OCI-LY7 (cell line): ENCODE measurements at regions not wholly inside any gene's neighbourhood (a gene's known extent, or its start where the extent isn't known, plus 50 kb on each side); places are given as distances from the start of the nearest gene placed in this dataset.

Experiments
- BruUV-seq: library from RNA; stranded (reverse); fragments of 400-500 nt; replicated peaks from 2 replicates; lab custom pipeline; 2021; lab: Mats Ljungman, UMichigan
- CTCF ChIA-PET: fragments of 300-600 bp; sonication (Branson Sonifier 250); formaldehyde crosslinking; loops from one replicate; lab custom pipeline; 2022; ENCODE audit warnings: antibody characterized with exemption; ENCODE audit not compliant: unreplicated experiment; lab: Charles Lee
- POLR2A ChIA-PET: fragments of 300-600 bp; sonication (Branson Sonifier 250); formaldehyde crosslinking; loops from one replicate; lab custom pipeline; 2022; ENCODE audit warnings: antibody characterized with exemption; lab: Charles Lee
- DNase-seq: peaks from one replicate; pipeline ENCODE4 v3.0.0-alpha.2; 2015; ENCODE audit warnings: low spot score
- H2AFZ ChIP-seq: fragments of 200-600 bp; sonication (generic), shearing (Covaris generic); 2 replicates; pipeline ENCODE4 v1.6.1; 2014; ENCODE audit warnings: mild to moderate bottlenecking, antibody characterized with exemption, low read length, moderate library complexity
- H3K27ac ChIP-seq: fragments of 200-600 bp; sonication (generic); 2 replicates; pipeline ENCODE4 v1.5.1; 2014; ENCODE audit warnings: mixed run types, low read depth, mild to moderate bottlenecking, moderate library complexity, low read length, inconsistent platforms; ENCODE audit not compliant: poor library complexity, severe bottlenecking
- H3K36me3 ChIP-seq: fragments of 200-600 bp; sonication (generic); 2 replicates; pipeline ENCODE4 v1.6.1; 2014; ENCODE audit warnings: mild to moderate bottlenecking, antibody characterized with exemption, low read length, moderate library complexity, mixed read lengths; ENCODE audit not compliant: insufficient read depth
- H3K4me1 ChIP-seq: fragments of 200-600 bp; sonication (generic); 2 replicates; pipeline ENCODE4 v1.5.1; 2014; ENCODE audit warnings: mild to moderate bottlenecking, low read length; ENCODE audit not compliant: insufficient read depth, poor library complexity, severe bottlenecking
- H3K4me2 ChIP-seq: fragments of 200-600 bp; sonication (generic); 2 replicates; pipeline ENCODE4 v1.6.1; 2014; ENCODE audit warnings: mild to moderate bottlenecking, low read length
- H3K4me3 ChIP-seq: fragments of 200-600 bp; sonication (generic); 2 replicates; pipeline ENCODE4 v1.5.1; 2014; ENCODE audit warnings: mild to moderate bottlenecking, low read depth, low read length; ENCODE audit not compliant: poor library complexity, severe bottlenecking
- H3K79me2 ChIP-seq: fragments of 200-600 bp; sonication (generic); 2 replicates; pipeline ENCODE4 v1.6.1; 2016; ENCODE audit warnings: low read depth, mild to moderate bottlenecking, low read length, moderate library complexity, mixed read lengths; ENCODE audit not compliant: insufficient read depth
- H3K9me2 ChIP-seq: fragments of 200-600 bp; sonication (generic); 2 replicates; pipeline ENCODE4 v1.6.1; 2016; ENCODE audit warnings: mild to moderate bottlenecking, low read length, mixed read lengths; ENCODE audit not compliant: insufficient read depth
- H3K9me3 ChIP-seq: fragments of 200-600 bp; sonication (generic); 2 replicates; pipeline ENCODE4 v1.6.1; 2014; ENCODE audit warnings: mild to moderate bottlenecking, mixed run types, low read length, mixed read lengths
- H4K20me1 ChIP-seq: fragments of 200-600 bp; sonication (generic); 2 replicates; pipeline ENCODE4 v1.6.1; 2014; ENCODE audit warnings: mild to moderate bottlenecking, antibody characterized with exemption, low read length, moderate library complexity, mixed read lengths; ENCODE audit not compliant: insufficient read depth
- CTCF ChIP-seq: fragments of 200-600 bp; sonication (generic); conservative IDR thresholded peaks from 2 replicates; pipeline ENCODE4 v1.5.1; 2014; ENCODE audit warnings: mild to moderate bottlenecking, antibody characterized with exemption, low read length, moderate library complexity, mixed read lengths
- EZH2phosphoT487 ChIP-seq: fragments of 200-600 bp; sonication (generic); IDR thresholded peaks from 2 replicates; pipeline ENCODE4 v1.6.1; 2018; ENCODE audit warnings: low read depth, borderline replicate concordance, mild to moderate bottlenecking, mixed run types, antibody characterized with exemption, low read length, moderate library complexity, mixed read lengths
- intact Hi-C: fragments of 100-400 bp; cut with micrococcal nuclease; formaldehyde crosslinking; loops from one replicate; pipeline ENCODE4 v1.10.0; 2022; ENCODE audit not compliant: unreplicated experiment

- Histone ChIP-seq H3K27ac (no peak overlapping the region), H3K4me2 (no peak overlapping the region), H3K36me3 (no peaks in the 10 kb centered on the region), H3K9me3 (no peaks in the 10 kb centered on the region), H3K79me2 (no peaks in the 10 kb centered on the region), H3K4me1 (no peaks in the 10 kb centered on the region), H3K4me3 (no peak overlapping the region), H2AFZ (no peak overlapping the region), H3K9me2 (no peaks in the 10 kb centered on the region), H4K20me1 (no peaks in the 10 kb centered on the region)
- no TSS peak for BruUV-seq
- CTCF ChIA-PET = no interaction called here
- POLR2A ChIA-PET = no interaction called here
- no peak for DNase-seq
- TF ChIP-seq EZH2phosphoT487 = no peak
- TF ChIP-seq CTCF = no peak
- intact Hi-C loops = no loop called here
Measured at GRCh38 chr1:4215391-4215790, 315.3 kb upstream of the C1orf174 start.

- Histone ChIP-seq H4K20me1 (no peaks in the 10 kb centered on the region), H3K4me2 (no peak overlapping the region), H3K4me3 (no peak overlapping the region), H2AFZ (no peak overlapping the region), H3K9me3 (no peaks in the 10 kb centered on the region), H3K4me1 (no peaks in the 10 kb centered on the region), H3K36me3 (no peaks in the 10 kb centered on the region), H3K9me2 (no peaks in the 10 kb centered on the region), H3K79me2 (no peaks in the 10 kb centered on the region), H3K27ac (no peak overlapping the region)
- no TSS peak for BruUV-seq
- ChIA-PET POLR2A (no interaction called here), CTCF (no interaction called here)
- intact Hi-C loops = no loop called here
- no peak for TF ChIP-seq CTCF
- no peak for TF ChIP-seq EZH2phosphoT487
- no peak for DNase-seq
Measured at GRCh38 chr1:4216231-4216630, 316.2 kb upstream of the C1orf174 start.

GRCh38 chr1:4218619-4219018 lies 318.5 kb upstream of the C1orf174 start:
- Histone ChIP-seq H3K4me2 (no peak overlapping the region), H3K79me2 (no peaks in the 10 kb centered on the region), H3K9me3 (no peaks in the 10 kb centered on the region), H3K27ac (no peak overlapping the region), H3K4me1 (no peaks in the 10 kb centered on the region), H4K20me1 (no peaks in the 10 kb centered on the region), H2AFZ (no peak overlapping the region), H3K9me2 (no peaks in the 10 kb centered on the region), H3K4me3 (no peak overlapping the region), H3K36me3 (no peaks in the 10 kb centered on the region)
- TF ChIP-seq EZH2phosphoT487 (no peak), CTCF (no peak)
- BruUV-seq = no TSS peak
- intact Hi-C loops = no loop called here
- ChIA-PET POLR2A (no interaction called here), CTCF (no interaction called here)
- no peak for DNase-seq
